HUES64 (cell line): ENCODE measurements at regions not wholly inside any gene's neighbourhood (a gene's known extent, or its start where the extent isn't known, plus 50 kb on each side); places are given as distances from the start of the nearest gene placed in this dataset.

ENCODE experiments used
- H3K27ac ChIP-seq: 2 replicates; pipeline ENCODE4 v1.7.0; 2013; ENCODE audit warnings: low read depth, low read length, inconsistent platforms
- H3K27me3 ChIP-seq: 2 replicates; pipeline ENCODE4 v1.6.1; 2013; ENCODE audit warnings: mild to moderate bottlenecking, low read length; ENCODE audit not compliant: insufficient read depth
- H3K36me3 ChIP-seq: 2 replicates; pipeline ENCODE4 v1.6.1; 2013; ENCODE audit warnings: mild to moderate bottlenecking, low read length; ENCODE audit not compliant: insufficient read depth
- H3K4me1 ChIP-seq: 2 replicates; pipeline ENCODE4 v1.6.1; 2013; ENCODE audit warnings: mild to moderate bottlenecking, low read length, moderate library complexity; ENCODE audit not compliant: insufficient read depth
- H3K4me3 ChIP-seq: 2 replicates; pipeline ENCODE4 v1.5.1; 2013; ENCODE audit warnings: mild to moderate bottlenecking, low read length, moderate library complexity
- H3K9ac ChIP-seq: 2 replicates; pipeline ENCODE4 v1.6.1; 2013; ENCODE audit warnings: mild to moderate bottlenecking, low read depth, low read length
- H3K9me3 ChIP-seq: 2 replicates; pipeline ENCODE4 v1.6.1; 2013; ENCODE audit warnings: low read depth, low read length; ENCODE audit not compliant: insufficient read depth
- WGBS: fragments of 150-250, 120-280 bp; methylation state at CpG from one replicate; pipeline ENCODE4 v1.1.7; 2013; ENCODE audit warnings: missing lambda C conversion rate; 5-methylcytosine and 5-hydroxymethylcytosine counted together

GRCh38 chr14:27927519-27927918 lies 839.1 kb upstream of the FOXG1 start:
- Histone ChIP-seq H3K27ac (no peak overlapping the region), H3K9ac (no peak overlapping the region), H3K4me3 (no peak overlapping the region), H3K27me3 (no peaks in the 10 kb centered on the region), H3K9me3 (no peaks in the 10 kb centered on the region), H3K36me3 (no peaks in the 10 kb centered on the region), H3K4me1 (peaks cover 11% of the 10 kb centered on the region; the same call in 1 of the 2 replicates)

DNA sequence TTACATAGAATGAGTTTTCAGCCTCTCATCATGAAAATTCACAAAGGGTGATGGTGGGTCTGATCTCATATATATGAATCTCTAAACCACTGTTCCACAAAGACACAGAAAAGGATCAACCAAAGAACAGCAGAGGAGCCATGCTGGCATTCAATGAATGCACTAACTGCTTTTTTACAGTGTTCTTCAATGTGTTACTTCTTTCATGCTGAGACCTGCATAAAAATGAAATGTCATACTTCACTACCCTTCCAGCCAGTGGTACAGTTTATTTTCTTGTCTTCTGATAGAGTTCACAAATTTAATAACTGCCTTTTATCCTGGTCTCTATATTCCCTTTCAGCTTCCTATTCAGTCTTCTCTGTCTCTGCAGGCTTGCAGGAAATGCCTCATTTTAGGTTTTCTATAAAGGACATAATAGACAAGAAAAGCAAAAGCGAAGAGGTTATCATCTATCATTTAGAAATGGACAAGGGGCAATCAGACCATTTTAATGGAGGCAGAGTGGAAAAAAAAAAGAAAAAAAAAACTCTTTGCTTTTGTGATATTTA lies 836.7 kb upstream of the FOXG1 start:
- Histone ChIP-seq H3K9ac (no peak overlapping the region), H3K9me3 (no peaks in the 10 kb centered on the region), H3K27me3 (no peaks in the 10 kb centered on the region), H3K36me3 (no peaks in the 10 kb centered on the region), H3K4me1 (peaks cover 11% of the 10 kb centered on the region; the same call in 1 of the 2 replicates), H3K27ac (no peak overlapping the region), H3K4me3 (no peak overlapping the region)
- 93% methylated on average over 1 of the region's 1 CpG for WGBS

DNA sequence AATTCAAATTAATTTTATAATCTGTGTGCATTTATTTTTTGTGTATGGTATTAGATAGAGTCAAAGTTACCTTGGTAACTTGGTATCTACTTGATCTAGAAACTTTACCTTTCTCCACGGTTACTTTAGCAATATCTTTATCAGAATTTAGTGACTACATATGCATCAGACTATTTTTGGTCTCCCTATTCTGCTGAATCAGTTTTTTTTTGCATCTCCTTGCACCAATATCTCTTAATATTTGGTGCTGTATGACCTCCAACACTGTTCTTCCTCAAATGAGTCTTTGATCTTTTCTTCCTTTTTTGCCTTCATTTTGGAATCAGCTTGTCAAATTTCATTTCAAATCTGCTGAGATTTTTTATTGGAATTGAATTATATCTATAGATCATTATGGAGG lies 828.2 kb upstream of the FOXG1 start:
- 95% methylated on average over 1 of the region's 1 CpG for WGBS
- no peaks in the 10 kb centered on the region for H3K36me3 ChIP-seq
- H3K27ac ChIP-seq = no peak overlapping the region
- no peak overlapping the region for H3K4me3 ChIP-seq
- H3K4me1 ChIP-seq = no peaks in the 10 kb centered on the region
- H3K9me3 ChIP-seq = no peaks in the 10 kb centered on the region
- H3K9ac ChIP-seq = no peak overlapping the region
- no peaks in the 10 kb centered on the region for H3K27me3 ChIP-seq

DNA sequence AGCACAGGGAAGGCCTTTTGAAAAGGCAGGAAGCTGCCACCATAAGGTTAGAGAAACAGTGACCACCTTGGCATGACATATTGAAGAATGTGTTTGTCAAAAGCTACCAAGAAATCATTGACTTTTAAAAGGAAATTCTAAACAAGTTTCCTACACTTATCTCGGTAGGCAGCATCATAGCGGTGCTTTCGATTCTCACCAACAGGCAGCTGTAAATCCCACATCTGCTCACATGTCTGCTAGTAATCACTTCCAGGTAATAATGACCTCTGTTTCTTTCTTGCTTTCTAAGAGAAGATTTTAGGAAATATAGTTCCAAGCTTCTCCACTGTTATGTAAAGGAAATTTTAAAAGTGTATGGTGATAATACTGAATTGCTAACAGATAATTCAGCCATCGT lies 821.1 kb upstream of the FOXG1 start:
- 98% methylated on average over 4 of the region's 4 CpGs for WGBS
- H3K27me3 ChIP-seq = no peaks in the 10 kb centered on the region
- no peaks in the 10 kb centered on the region for H3K4me1 ChIP-seq
- H3K27ac ChIP-seq = no peak overlapping the region
- H3K9ac ChIP-seq = no peak overlapping the region
- no peaks in the 10 kb centered on the region for H3K9me3 ChIP-seq
- no peak overlapping the region for H3K4me3 ChIP-seq
- H3K36me3 ChIP-seq = no peaks in the 10 kb centered on the region

DNA sequence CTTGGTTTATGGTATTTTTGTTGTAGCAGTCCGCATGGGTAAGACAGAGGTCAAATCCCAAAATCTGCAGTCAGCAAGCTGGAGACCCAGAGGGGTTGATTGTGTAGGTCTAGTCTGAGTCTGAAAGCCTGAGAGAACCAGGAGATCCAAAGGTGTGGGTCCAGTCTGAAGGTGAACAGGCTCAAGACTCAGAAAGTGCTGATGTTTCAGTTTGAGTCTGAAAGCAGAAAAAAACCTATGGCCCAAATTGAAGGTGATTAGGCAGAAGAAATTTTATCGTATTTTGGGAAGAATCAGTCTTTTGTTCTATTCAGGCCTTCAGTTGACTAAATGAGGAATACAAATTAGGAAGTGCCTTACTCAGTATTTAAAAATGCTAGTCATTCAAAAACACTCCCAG lies 807.8 kb upstream of the FOXG1 start:
- Histone ChIP-seq H3K36me3 (no peaks in the 10 kb centered on the region), H3K4me1 (no peaks in the 10 kb centered on the region), H3K9me3 (no peaks in the 10 kb centered on the region), H3K27ac (no peak overlapping the region), H3K9ac (no peak overlapping the region), H3K4me3 (no peak overlapping the region), H3K27me3 (no peaks in the 10 kb centered on the region)
- WGBS = 92% methylated on average over 2 of the region's 2 CpGs

DNA sequence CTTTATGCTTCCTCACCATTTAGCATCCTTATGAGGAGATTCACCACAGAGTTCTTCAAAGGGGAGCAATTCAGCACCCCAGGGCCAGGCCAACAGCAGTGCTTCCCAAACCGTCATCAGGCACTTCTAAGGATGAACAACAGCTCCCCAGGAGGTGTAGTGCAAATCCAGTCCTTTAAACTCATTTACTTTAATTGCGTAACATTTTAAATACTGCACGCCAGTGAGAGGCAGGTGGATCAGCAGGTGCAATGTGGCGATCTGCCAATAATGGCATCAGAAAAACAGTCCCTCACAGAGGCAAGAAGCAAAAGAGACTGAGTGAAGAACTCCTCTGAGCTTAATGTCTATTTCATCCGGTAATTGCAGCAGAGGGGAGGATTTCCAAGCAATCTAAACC lies 770.9 kb upstream of the FOXG1 start:
- Histone ChIP-seq H3K4me3 (no peak overlapping the region), H3K9me3 (no peaks in the 10 kb centered on the region), H3K9ac (no peak overlapping the region), H3K27ac (no peak overlapping the region), H3K27me3 (no peaks in the 10 kb centered on the region), H3K4me1 (peaks cover 5% of the 10 kb centered on the region; the same call in 1 of the 2 replicates), H3K36me3 (no peaks in the 10 kb centered on the region)
- 78% methylated on average over 5 of the region's 5 CpGs for WGBS

GRCh38 chr14:28001002-28001401 lies 765.6 kb upstream of the FOXG1 start:
- WGBS = 91% methylated on average over 5 of the region's 5 CpGs
- Histone ChIP-seq H3K4me1 (no peaks in the 10 kb centered on the region), H3K27ac (no peak overlapping the region), H3K36me3 (no peaks in the 10 kb centered on the region), H3K9me3 (no peaks in the 10 kb centered on the region), H3K9ac (no peak overlapping the region), H3K4me3 (no peak overlapping the region), H3K27me3 (no peaks in the 10 kb centered on the region)

- H3K4me3 ChIP-seq = no peak overlapping the region
- no peak overlapping the region for H3K27ac ChIP-seq
- H3K9me3 ChIP-seq = no peaks in the 10 kb centered on the region
- H3K9ac ChIP-seq = no peak overlapping the region
- no peaks in the 10 kb centered on the region for H3K27me3 ChIP-seq
- WGBS = 72% methylated on average over 6 of the region's 6 CpGs
- H3K4me1 ChIP-seq = peaks cover 4% of the 10 kb centered on the region; the same call in 1 of the 2 replicates
- H3K36me3 ChIP-seq = no peaks in the 10 kb centered on the region
Measured at GRCh38 chr14:28012629-28013415, 753.8 kb upstream of the FOXG1 start.

- H3K9me3 ChIP-seq = no peaks in the 10 kb centered on the region
- 90% methylated on average over 2 of the region's 2 CpGs for WGBS
Measured at GRCh38 chr14:28020112-28020511, 746.5 kb upstream of the FOXG1 start.

GRCh38 chr14:28023853-28024252 lies 742.7 kb upstream of the FOXG1 start:
- H3K4me3 ChIP-seq = no peak overlapping the region
- no peaks in the 10 kb centered on the region for H3K9me3 ChIP-seq
- no peak overlapping the region for H3K9ac ChIP-seq
- H3K27ac ChIP-seq = no peak overlapping the region
- no peaks in the 10 kb centered on the region for H3K27me3 ChIP-seq
- H3K4me1 ChIP-seq = no peaks in the 10 kb centered on the region
- no peaks in the 10 kb centered on the region for H3K36me3 ChIP-seq
- 88% methylated on average over 1 of the region's 1 CpG for WGBS

More at GRCh38 chr14:28020112-28020511, 746.5 kb upstream of the FOXG1 start:
- H3K36me3 ChIP-seq = no peaks in the 10 kb centered on the region
- H3K9ac ChIP-seq = no peak overlapping the region
- H3K27me3 ChIP-seq = no peaks in the 10 kb centered on the region
- H3K27ac ChIP-seq = no peak overlapping the region
- no peak overlapping the region for H3K4me3 ChIP-seq
- no peaks in the 10 kb centered on the region for H3K4me1 ChIP-seq

- H3K36me3 ChIP-seq = no peaks in the 10 kb centered on the region
- no peak overlapping the region for H3K9ac ChIP-seq
- no peak overlapping the region for H3K27ac ChIP-seq
- 94% methylated on average over 3 of the region's 3 CpGs for WGBS
- no peaks in the 10 kb centered on the region for H3K4me1 ChIP-seq
- no peaks in the 10 kb centered on the region for H3K27me3 ChIP-seq
- no peak overlapping the region for H3K4me3 ChIP-seq
- H3K9me3 ChIP-seq = no peaks in the 10 kb centered on the region
Measured at GRCh38 chr14:28052251-28052650, 714.3 kb upstream of the FOXG1 start.
